IMR-90 (cell line): ENCODE measurements at regions not wholly inside any gene's neighbourhood (a gene's known extent, or its start where the extent isn't known, plus 50 kb on each side); places are given as distances from the start of the nearest gene placed in this dataset.
"Not testable (repeated sequence)": the region's sequence is repeated elsewhere in the genome, so short reads cannot be mapped to it uniquely, and the experiment has no call there.

Source experiments
- ATAC-seq: fragments of 200-7000 bp; cut with Tn5 transposase; 2 replicates; pipeline ENCODE4 v1.9.1; 2020; ENCODE audit warnings: low read depth, mild to moderate bottlenecking, moderate library complexity
- BruUV-seq: library from RNA; stranded (reverse); fragments of 400-500 nt; replicated peaks from 2 replicates; lab custom pipeline; 2021; lab: Mats Ljungman, UMichigan
- CTCF ChIA-PET: fragments of 300-600 bp; formaldehyde crosslinking; extraction: SDS; loops from one replicate; lab custom pipeline; 2021; ENCODE audit warnings: antibody characterized with exemption; lab: Yijun Ruan, JAX
- POLR2A ChIA-PET: fragments of 300-600 bp; sonication (Branson Sonifier 250); formaldehyde crosslinking; loops from one replicate; lab custom pipeline; 2022; ENCODE audit warnings: antibody characterized with exemption; ENCODE audit not compliant: unreplicated experiment; lab: Charles Lee
- DNase-seq: peaks from one replicate; pipeline ENCODE4 v3.0.0; 2013
- H2AFZ ChIP-seq: replicated peaks from 2 replicates; pipeline ENCODE3; 2013; ENCODE audit warnings: low read length, mild to moderate bottlenecking; ENCODE audit not compliant: poor library complexity
- H2AK5ac ChIP-seq: 2 replicates; pipeline ENCODE4 v1.6.1; 2013; ENCODE audit warnings: low read depth, low read length, inconsistent platforms
- H2AK9ac ChIP-seq: replicated peaks from 2 replicates; pipeline ENCODE3; 2013; ENCODE audit warnings: mild to moderate bottlenecking, low read depth, low read length, moderate library complexity; ENCODE audit not compliant: poor library complexity
- H2BK120ac ChIP-seq: 2 replicates; pipeline ENCODE4 v1.6.1; 2013; ENCODE audit warnings: low read depth, low read length, inconsistent platforms
- H2BK15ac ChIP-seq: 3 replicates; pipeline ENCODE4 v1.6.1; 2013; ENCODE audit warnings: low read depth, low read length, inconsistent platforms
- H2BK20ac ChIP-seq: 2 replicates; pipeline ENCODE4 v1.6.1; 2013; ENCODE audit warnings: low read depth, mild to moderate bottlenecking, inconsistent platforms, low read length, moderate library complexity
- H2BK5ac ChIP-seq: 2 replicates; pipeline ENCODE4 v1.6.1; 2013; ENCODE audit warnings: mild to moderate bottlenecking, low read depth, low read length, inconsistent platforms; ENCODE audit not compliant: poor library complexity, severe bottlenecking
- H3K14ac ChIP-seq: replicated peaks from 2 replicates; pipeline ENCODE4 v1.6.1; 2013; ENCODE audit warnings: low read depth, low read length, inconsistent platforms
- H3K18ac ChIP-seq: 2 replicates; pipeline ENCODE4 v1.6.1; 2013; ENCODE audit warnings: low read depth, low read length, control low read depth
- H3K23ac ChIP-seq: 2 replicates; pipeline ENCODE4 v1.6.1; 2013; ENCODE audit warnings: low read depth, low read length, inconsistent platforms
- H3K27ac ChIP-seq: 2 replicates; pipeline ENCODE4 v1.5.1; 2013; ENCODE audit warnings: mild to moderate bottlenecking, control low read depth, low read length; ENCODE audit not compliant: insufficient read depth
- H3K27me3 ChIP-seq: 2 replicates; pipeline ENCODE4 v1.6.1; 2013; ENCODE audit warnings: low read length; ENCODE audit not compliant: control insufficient read depth, insufficient read depth
- H3K36me3 ChIP-seq: 2 replicates; pipeline ENCODE4 v1.6.1; 2013; ENCODE audit warnings: low read length, mixed read lengths; ENCODE audit not compliant: control insufficient read depth, insufficient read depth
- H3K4ac ChIP-seq: 2 replicates; pipeline ENCODE4 v1.6.1; 2013; ENCODE audit warnings: low read depth, low read length, inconsistent platforms
- H3K4me1 ChIP-seq: 2 replicates; pipeline ENCODE4 v1.6.1; 2013; ENCODE audit warnings: low read length, mixed read lengths; ENCODE audit not compliant: control insufficient read depth, insufficient read depth
- H3K4me2 ChIP-seq: 2 replicates; pipeline ENCODE4 v1.6.1; 2013; ENCODE audit warnings: low read depth, mild to moderate bottlenecking, control low read depth, low read length, moderate library complexity
- H3K4me3 ChIP-seq: 2 replicates; pipeline ENCODE4 v1.5.1; 2013; ENCODE audit warnings: low read depth, mild to moderate bottlenecking, control low read depth, low read length, moderate library complexity; ENCODE audit not compliant: insufficient read depth
- H3K56ac ChIP-seq: 2 replicates; pipeline ENCODE4 v1.6.1; 2013; ENCODE audit warnings: low read length, inconsistent platforms; ENCODE audit not compliant: insufficient read depth; ENCODE audit errors: extremely low read depth
- H3K79me1 ChIP-seq, 2 experiments: 2 replicates each; pipeline ENCODE4 v1.6.1; 2013; ENCODE audit warnings: low read length in 2 of 2, inconsistent platforms in 1 of 2, low read depth in 1 of 2
- H3K9ac ChIP-seq: 2 replicates; pipeline ENCODE4 v1.6.1; 2013; ENCODE audit warnings: low read depth, low read length, control low read depth
- H3K9me1 ChIP-seq: 2 replicates; pipeline ENCODE4 v1.6.1; 2013; ENCODE audit warnings: low read length, inconsistent platforms; ENCODE audit not compliant: insufficient read depth
- H3K9me3 ChIP-seq: 2 replicates; pipeline ENCODE4 v1.6.1; 2013; ENCODE audit warnings: low read length; ENCODE audit not compliant: control insufficient read depth, insufficient read depth
- H4K20me1 ChIP-seq: 2 replicates; pipeline ENCODE4 v1.6.1; 2013; ENCODE audit warnings: low read length, inconsistent platforms; ENCODE audit not compliant: insufficient read depth
- H4K5ac ChIP-seq: 2 replicates; pipeline ENCODE4 v1.6.1; 2013; ENCODE audit warnings: mild to moderate bottlenecking, low read depth, low read length, control low read depth
- H4K8ac ChIP-seq, 2 experiments: 2 replicates each; pipeline ENCODE4 v1.6.1; 2013; ENCODE audit warnings: low read depth in 2 of 2, low read length in 2 of 2, control low read depth in 1 of 2, inconsistent platforms in 1 of 2
- H4K91ac ChIP-seq: 2 replicates; pipeline ENCODE4 v1.6.1; 2013; ENCODE audit warnings: low read depth, low read length, inconsistent platforms; ENCODE audit not compliant: insufficient read depth
- MAFK ChIP-seq: IDR thresholded peaks from 2 replicates; pipeline ENCODE4 v1.6.1; 2012; ENCODE audit warnings: low read depth, low read length, improper control_type of control experiment
- MXI1 ChIP-seq: IDR thresholded peaks from 2 replicates; pipeline ENCODE4 v1.6.1; 2012; ENCODE audit warnings: low read depth, mild to moderate bottlenecking, low read length, moderate library complexity, borderline replicate concordance
- NFE2L2 ChIP-seq: fragments of 150-350 bp; IDR thresholded peaks from 2 replicates; pipeline ENCODE4 v1.6.1; 2016; ENCODE audit warnings: low read depth, mild to moderate bottlenecking, low read length
- RCOR1 ChIP-seq: IDR thresholded peaks from 2 replicates; pipeline ENCODE4 v1.6.1; 2012; ENCODE audit warnings: mild to moderate bottlenecking, low read length, improper control_type of control experiment; ENCODE audit not compliant: insufficient replicate concordance
- RFX5 ChIP-seq: IDR thresholded peaks from 2 replicates; pipeline ENCODE4 v1.8.0; 2012; ENCODE audit warnings: low read depth, mild to moderate bottlenecking, low read length, moderate library complexity
- WGBS, 2 experiments: methylation state at CpG; one replicate each; pipeline versions ENCODE4 v1.1.5 to v1.1.7; 2013; ENCODE audit warnings: missing lambda C conversion rate in 2 of 2; ENCODE audit not compliant: insufficient read length in 1 of 2; ENCODE audit errors: extremely low coverage in 2 of 2; 5-methylcytosine and 5-hydroxymethylcytosine counted together
- dilution Hi-C: fragments of 300-500 bp; cut with HindIII; formaldehyde crosslinking; loops from one replicate; pipeline ENCODE4 v1.14.3; 2018; ENCODE audit warnings: low sequenced_read_pairs; ENCODE audit not compliant: unreplicated experiment
- in situ Hi-C: fragments of 300-500 bp; cut with MboI; formaldehyde crosslinking; loops from 3 replicates; pipeline ENCODE4 v1.14.3; 2019; ENCODE audit warnings: low sequenced_read_pairs, inconsistent platforms, mixed read lengths
- intact Hi-C: fragments of 100-400 bp; cut with micrococcal nuclease; formaldehyde crosslinking; loops from 2 replicates; pipeline ENCODE4 v1.10.0; 2022
- TF ChIP-seq, protein P1 (sequence below): conservative IDR thresholded peaks from 2 replicates; pipeline ENCODE4 v1.5.1; 2012; ENCODE audit warnings: mild to moderate bottlenecking, low read depth, low read length, improper control_type of control experiment

DNA sequence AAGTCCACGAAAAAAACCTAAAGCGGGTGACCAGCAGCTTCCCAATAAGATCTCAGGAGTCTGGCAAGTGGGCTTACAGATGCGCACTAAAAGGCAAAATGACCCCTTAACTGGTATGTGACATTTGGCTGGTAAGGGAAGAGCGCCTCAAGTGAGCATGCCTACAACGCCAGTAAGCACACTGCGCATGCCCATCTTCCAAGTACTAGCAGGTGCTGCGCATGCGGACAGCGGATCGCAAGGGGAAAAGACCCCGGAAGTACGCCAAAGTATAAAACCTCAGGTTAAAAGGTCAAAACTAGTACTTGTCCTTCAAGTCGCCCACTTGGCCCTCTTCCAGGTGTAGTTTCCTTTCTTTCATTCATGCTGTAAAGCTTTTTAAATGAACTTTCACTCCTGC, 518.5 kb upstream of the MDGA2 start:
- H2BK5ac ChIP-seq: no peak overlapping the region
- no peak overlapping the region for H3K18ac ChIP-seq
- WGBS, 2 experiments: 49% methylated on average over 6 of the region's 13 CpGs; no CpG with 5 or more reads in 1 of the 2 experiments
- intact Hi-C loops (no loop called here), dilution Hi-C loops (no loop called here), in situ Hi-C loops (no loop called here)
- BruUV-seq: no TSS peak
- H3K9ac ChIP-seq: no peak overlapping the region
- no peak overlapping the region for H3K23ac ChIP-seq
- H3K9me3 ChIP-seq: no peaks in the 10 kb centered on the region
- no peaks in the 10 kb centered on the region for H3K4me1 ChIP-seq
- H3K79me1 ChIP-seq: no peaks in the 10 kb centered on the region
- no peak overlapping the region for H3K4me3 ChIP-seq
- no peak overlapping the region for H3K56ac ChIP-seq
- H2BK20ac ChIP-seq: no peak overlapping the region
- no peak overlapping the region for H4K91ac ChIP-seq
- no peak overlapping the region for H3K27ac ChIP-seq
- ChIA-PET CTCF (no interaction called here), POLR2A (no interaction called here)
- H2AK9ac ChIP-seq: no peak overlapping the region
- H3K4me2 ChIP-seq: no peak overlapping the region
- no peak for DNase-seq
- no peak overlapping the region for H2BK120ac ChIP-seq
- no peak overlapping the region for H4K8ac ChIP-seq
- H2AK5ac ChIP-seq: no peak overlapping the region
- H4K20me1 ChIP-seq: no peaks in the 10 kb centered on the region
- H3K9me1 ChIP-seq: no peaks in the 10 kb centered on the region
- TF ChIP-seq, protein P1, sequence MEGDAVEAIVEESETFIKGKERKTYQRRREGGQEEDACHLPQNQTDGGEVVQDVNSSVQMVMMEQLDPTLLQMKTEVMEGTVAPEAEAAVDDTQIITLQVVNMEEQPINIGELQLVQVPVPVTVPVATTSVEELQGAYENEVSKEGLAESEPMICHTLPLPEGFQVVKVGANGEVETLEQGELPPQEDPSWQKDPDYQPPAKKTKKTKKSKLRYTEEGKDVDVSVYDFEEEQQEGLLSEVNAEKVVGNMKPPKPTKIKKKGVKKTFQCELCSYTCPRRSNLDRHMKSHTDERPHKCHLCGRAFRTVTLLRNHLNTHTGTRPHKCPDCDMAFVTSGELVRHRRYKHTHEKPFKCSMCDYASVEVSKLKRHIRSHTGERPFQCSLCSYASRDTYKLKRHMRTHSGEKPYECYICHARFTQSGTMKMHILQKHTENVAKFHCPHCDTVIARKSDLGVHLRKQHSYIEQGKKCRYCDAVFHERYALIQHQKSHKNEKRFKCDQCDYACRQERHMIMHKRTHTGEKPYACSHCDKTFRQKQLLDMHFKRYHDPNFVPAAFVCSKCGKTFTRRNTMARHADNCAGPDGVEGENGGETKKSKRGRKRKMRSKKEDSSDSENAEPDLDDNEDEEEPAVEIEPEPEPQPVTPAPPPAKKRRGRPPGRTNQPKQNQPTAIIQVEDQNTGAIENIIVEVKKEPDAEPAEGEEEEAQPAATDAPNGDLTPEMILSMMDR: no peak
- TF ChIP-seq MXI1: no peak
- no peak for TF ChIP-seq RCOR1
- TF ChIP-seq NFE2L2: no peak
- no peak for TF ChIP-seq RFX5
- TF ChIP-seq MAFK: no peak
- no peak for ATAC-seq
- no peak overlapping the region for H3K4ac ChIP-seq
- no peaks in the 10 kb centered on the region for H3K36me3 ChIP-seq
- no peak overlapping the region for H2BK15ac ChIP-seq
- no peak overlapping the region for H3K14ac ChIP-seq
- H3K27me3 ChIP-seq: no peaks in the 10 kb centered on the region
- H2AFZ ChIP-seq: no peak overlapping the region
- no peak overlapping the region for H4K5ac ChIP-seq

DNA sequence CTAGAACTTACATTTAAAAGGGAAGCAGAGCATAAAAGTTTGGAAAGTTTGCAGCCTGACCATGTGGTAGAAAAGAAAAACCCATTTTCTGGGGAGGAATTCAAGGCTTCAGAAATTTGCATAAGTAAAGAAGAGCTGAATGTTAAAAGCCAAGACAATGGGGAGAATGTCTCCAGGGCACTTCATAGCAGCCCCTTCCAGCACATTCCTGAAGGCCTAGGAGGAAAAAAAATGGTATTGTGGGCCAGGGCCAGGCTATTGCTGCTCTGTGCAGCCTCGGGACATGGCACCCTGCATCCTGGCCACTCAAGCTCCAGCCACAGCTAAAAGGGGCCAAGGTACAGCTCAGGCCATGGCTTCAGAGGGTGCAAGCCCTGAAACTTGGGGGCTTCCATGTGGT, 474.2 kb upstream of the MDGA2 start:
- H3K4ac ChIP-seq, H3K27ac ChIP-seq, CTCF ChIA-PET: not testable (repeated sequence)

More for the DNA sequence above, 474.2 kb upstream of the MDGA2 start:
- H2BK20ac ChIP-seq, DNase-seq, H3K14ac ChIP-seq, H2AFZ ChIP-seq, BruUV-seq, H3K79me1 ChIP-seq, POLR2A ChIA-PET, H3K9ac ChIP-seq, H2BK15ac ChIP-seq, H2BK5ac ChIP-seq, H3K9me1 ChIP-seq, H3K4me2 ChIP-seq, H3K9me3 ChIP-seq, ATAC-seq, H4K5ac ChIP-seq, in situ Hi-C loops, dilution Hi-C loops, H4K20me1 ChIP-seq, H2AK5ac ChIP-seq, intact Hi-C loops, H3K36me3 ChIP-seq, H4K91ac ChIP-seq, H3K4me1 ChIP-seq, H3K4me3 ChIP-seq, H2AK9ac ChIP-seq, H3K27me3 ChIP-seq, H2BK120ac ChIP-seq, H3K18ac ChIP-seq, H3K23ac ChIP-seq, H3K56ac ChIP-seq, H4K8ac ChIP-seq: not testable (repeated sequence)
- WGBS, 2 experiments: 0% methylated on average over 1 of the region's 1 CpG; no CpG with 5 or more reads in 1 of the 2 experiments
